22Rv1 (cell line): ENCODE measurements at regions not wholly inside any gene's neighbourhood (a gene's known extent, or its start where the extent isn't known, plus 50 kb on each side); places are given as distances from the start of the nearest gene placed in this dataset.

ENCODE experiments used
- ZFX ChIP-seq: fragments of 450-650 bp; IDR thresholded peaks from 2 replicates; pipeline ENCODE4 v1.6.1; 2017; ENCODE audit warnings: antibody characterized with exemption, borderline replicate concordance
- TF ChIP-seq, protein P1 (sequence below): fragments of 450-650 bp; IDR thresholded peaks from 2 replicates; pipeline ENCODE4 v1.5.1; 2017; ENCODE audit warnings: mild to moderate bottlenecking

DNA sequence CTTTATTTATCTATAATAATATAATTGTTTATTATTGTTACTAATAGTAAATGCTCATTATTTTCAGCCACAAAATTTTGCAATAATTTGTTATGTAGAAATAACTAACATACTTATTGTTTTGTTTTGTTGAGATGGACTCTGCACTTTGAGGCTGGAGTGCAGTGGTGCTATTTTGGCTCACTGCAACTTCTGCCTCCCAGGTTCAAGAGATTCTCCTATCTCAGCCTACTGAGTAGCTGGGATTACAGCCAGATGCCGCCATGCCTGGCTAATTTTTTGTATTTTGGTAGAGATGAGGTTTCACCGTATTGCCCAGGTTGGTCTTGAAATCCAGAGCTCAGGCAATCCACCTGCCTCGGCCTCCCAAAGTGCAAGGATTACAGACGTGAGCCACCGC, 76.6 kb upstream of the RAP1B start:
- TF ChIP-seq, protein P1, sequence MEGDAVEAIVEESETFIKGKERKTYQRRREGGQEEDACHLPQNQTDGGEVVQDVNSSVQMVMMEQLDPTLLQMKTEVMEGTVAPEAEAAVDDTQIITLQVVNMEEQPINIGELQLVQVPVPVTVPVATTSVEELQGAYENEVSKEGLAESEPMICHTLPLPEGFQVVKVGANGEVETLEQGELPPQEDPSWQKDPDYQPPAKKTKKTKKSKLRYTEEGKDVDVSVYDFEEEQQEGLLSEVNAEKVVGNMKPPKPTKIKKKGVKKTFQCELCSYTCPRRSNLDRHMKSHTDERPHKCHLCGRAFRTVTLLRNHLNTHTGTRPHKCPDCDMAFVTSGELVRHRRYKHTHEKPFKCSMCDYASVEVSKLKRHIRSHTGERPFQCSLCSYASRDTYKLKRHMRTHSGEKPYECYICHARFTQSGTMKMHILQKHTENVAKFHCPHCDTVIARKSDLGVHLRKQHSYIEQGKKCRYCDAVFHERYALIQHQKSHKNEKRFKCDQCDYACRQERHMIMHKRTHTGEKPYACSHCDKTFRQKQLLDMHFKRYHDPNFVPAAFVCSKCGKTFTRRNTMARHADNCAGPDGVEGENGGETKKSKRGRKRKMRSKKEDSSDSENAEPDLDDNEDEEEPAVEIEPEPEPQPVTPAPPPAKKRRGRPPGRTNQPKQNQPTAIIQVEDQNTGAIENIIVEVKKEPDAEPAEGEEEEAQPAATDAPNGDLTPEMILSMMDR, result no peak
- no peak for TF ChIP-seq ZFX
